ENCODE measurements at regions not wholly inside any gene's neighbourhood (a gene's known extent, or its start where the extent isn't known, plus 50 kb on each side); places are given as distances from the start of the nearest gene placed in this dataset.

DNA sequence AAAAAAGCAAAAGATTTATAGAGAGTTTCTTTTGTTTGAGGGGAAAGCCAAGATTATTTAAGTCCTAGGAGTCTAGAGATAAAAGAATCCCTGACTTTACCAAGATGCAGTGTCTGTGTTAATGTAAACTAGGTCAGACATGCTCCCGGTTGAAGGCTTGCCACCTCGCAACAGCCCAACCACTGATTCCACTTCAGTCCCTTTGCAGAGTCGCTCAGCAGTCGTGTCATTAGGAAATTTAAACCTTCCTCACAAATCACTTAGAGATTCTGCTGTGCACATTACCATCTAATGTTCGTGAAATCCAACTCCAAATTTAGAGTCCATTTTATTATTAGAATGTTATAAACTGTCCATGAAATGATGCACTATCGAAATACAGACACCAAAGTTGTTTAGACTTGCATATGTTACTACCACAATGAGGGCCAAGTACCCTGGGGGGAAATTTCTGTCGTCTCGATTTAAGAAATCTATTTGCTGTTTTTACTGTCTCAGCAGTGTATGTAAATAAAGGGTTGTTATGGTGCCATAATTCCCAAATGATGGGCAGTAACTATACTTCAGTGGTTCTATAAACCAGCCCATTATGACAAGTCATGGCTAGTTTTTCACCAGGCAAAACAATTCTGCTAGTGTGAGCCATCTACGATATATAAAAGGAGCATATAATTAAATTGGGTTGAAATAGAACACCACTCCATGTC is 101.4 kb upstream of the MTNR1B start:
- no peak for TF ChIP-seq POLR2A (IDR thresholded peaks at IDR 0.05)
- TF ChIP-seq, protein P1, sequence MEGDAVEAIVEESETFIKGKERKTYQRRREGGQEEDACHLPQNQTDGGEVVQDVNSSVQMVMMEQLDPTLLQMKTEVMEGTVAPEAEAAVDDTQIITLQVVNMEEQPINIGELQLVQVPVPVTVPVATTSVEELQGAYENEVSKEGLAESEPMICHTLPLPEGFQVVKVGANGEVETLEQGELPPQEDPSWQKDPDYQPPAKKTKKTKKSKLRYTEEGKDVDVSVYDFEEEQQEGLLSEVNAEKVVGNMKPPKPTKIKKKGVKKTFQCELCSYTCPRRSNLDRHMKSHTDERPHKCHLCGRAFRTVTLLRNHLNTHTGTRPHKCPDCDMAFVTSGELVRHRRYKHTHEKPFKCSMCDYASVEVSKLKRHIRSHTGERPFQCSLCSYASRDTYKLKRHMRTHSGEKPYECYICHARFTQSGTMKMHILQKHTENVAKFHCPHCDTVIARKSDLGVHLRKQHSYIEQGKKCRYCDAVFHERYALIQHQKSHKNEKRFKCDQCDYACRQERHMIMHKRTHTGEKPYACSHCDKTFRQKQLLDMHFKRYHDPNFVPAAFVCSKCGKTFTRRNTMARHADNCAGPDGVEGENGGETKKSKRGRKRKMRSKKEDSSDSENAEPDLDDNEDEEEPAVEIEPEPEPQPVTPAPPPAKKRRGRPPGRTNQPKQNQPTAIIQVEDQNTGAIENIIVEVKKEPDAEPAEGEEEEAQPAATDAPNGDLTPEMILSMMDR (IDR thresholded peaks at IDR 0.05): no peak

Measured in body of pancreas (tissue), 4 donors.